Vagina (tissue), 2 donors: ENCODE measurements at regions not wholly inside any gene's neighbourhood (a gene's known extent, or its start where the extent isn't known, plus 50 kb on each side); places are given as distances from the start of the nearest gene placed in this dataset.

Experiments
- POLR2A ChIP-seq, 2 donors: fragments of 450-650 bp; IDR thresholded peaks; one replicate each; pipeline ENCODE4 v1.6.1; 2017; ENCODE audit warnings: antibody characterized with exemption in 2 of 2, mild to moderate bottlenecking in 2 of 2, moderate library complexity in 2 of 2
- TF ChIP-seq, protein P1 (sequence below), 3 experiments: fragments of 450-650 bp in 2 of 3; fragments of 200-600 bp in 1 of 3; sonication (generic) in 1 of 3; IDR thresholded peaks; one replicate each; pipeline ENCODE4 v1.5.1; 2017 to 2019; ENCODE audit warnings: antibody characterized with exemption in 3 of 3, mild to moderate bottlenecking in 2 of 3, moderate library complexity in 2 of 3

DNA sequence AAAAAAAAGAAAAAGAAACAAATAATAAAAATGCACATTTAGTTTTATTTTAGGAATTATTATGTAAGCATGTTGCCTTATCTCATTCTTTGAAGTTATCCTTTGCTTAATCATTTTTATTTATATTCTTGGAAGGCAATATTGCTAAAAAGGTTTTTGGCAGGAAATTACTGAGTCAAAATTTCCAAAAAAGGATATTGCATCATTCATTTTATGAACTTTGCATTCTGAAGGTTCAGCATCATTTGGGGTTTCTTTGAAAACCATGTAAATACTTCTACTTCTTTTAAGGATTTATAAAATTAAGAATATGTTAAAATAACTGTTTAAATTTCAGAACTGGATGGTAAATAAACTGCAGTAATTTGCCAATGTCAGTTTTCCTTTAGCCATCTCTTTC is 94.2 kb upstream of the CTNND2 start:
- TF ChIP-seq, protein P1, sequence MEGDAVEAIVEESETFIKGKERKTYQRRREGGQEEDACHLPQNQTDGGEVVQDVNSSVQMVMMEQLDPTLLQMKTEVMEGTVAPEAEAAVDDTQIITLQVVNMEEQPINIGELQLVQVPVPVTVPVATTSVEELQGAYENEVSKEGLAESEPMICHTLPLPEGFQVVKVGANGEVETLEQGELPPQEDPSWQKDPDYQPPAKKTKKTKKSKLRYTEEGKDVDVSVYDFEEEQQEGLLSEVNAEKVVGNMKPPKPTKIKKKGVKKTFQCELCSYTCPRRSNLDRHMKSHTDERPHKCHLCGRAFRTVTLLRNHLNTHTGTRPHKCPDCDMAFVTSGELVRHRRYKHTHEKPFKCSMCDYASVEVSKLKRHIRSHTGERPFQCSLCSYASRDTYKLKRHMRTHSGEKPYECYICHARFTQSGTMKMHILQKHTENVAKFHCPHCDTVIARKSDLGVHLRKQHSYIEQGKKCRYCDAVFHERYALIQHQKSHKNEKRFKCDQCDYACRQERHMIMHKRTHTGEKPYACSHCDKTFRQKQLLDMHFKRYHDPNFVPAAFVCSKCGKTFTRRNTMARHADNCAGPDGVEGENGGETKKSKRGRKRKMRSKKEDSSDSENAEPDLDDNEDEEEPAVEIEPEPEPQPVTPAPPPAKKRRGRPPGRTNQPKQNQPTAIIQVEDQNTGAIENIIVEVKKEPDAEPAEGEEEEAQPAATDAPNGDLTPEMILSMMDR (IDR thresholded peaks at IDR 0.05): no peak
- TF ChIP-seq POLR2A (IDR thresholded peaks at IDR 0.05): no peak
